ENCODE measurements at regions not wholly inside any gene's neighbourhood (a gene's known extent, or its start where the extent isn't known, plus 50 kb on each side); places are given as distances from the start of the nearest gene placed in this dataset.

DNA sequence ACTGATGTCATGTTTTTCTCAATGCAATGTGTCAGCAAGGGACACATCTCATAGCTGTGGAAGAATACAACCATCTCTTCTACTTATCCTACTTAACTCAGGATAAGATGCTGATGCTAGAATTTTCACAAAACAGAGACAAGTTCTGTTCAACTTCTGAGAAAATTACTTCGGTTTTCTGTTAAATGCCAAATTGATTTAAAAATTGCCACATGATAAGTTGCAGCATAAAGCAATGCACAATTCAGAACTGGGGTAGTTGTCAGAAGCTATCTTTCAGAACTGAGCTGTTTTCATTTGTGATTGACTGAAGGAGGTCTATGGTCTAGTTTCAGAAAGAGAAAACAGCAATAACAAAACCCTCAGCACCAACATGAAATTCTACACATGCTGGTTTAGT is 954.8 kb upstream of the C9orf72 start:
- H4K20me1 ChIP-seq (ENCODE audit: control insufficient read depth, extremely low read depth, insufficient read depth, low read length) = no peaks in the 10 kb centered on the region
- TF ChIP-seq CTCF (optimal IDR thresholded peaks at IDR 0.05 in 1 of 3, IDR thresholded peaks at IDR 0.05 in 1 of 3, conservative IDR thresholded peaks at IDR 0.05 in 1 of 3; ENCODE audit: extremely low read depth in 1 of 3, insufficient read depth in 2 of 3, low read length in 3 of 3) (no peak), EZH2 (IDR thresholded peaks at IDR 0.05; ENCODE audit: low read length) (no peak)

DNA sequence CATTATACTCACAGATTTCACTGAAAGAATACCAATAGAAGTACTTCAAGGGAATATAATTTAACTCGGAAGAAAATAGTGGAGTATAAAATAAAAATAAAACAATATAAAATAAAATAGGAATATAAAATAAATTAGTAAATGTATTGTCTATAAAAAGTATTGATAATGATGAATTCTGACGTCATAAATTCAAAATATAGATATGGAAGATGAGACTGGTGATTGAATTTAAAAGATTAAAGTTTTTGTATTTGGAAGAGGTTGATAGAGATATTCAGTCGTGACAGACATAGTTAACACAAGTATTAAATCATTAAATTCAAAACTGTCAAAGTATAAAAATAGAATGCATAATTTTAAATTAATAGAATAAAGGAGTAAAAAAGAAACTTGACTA is 964.9 kb upstream of the C9orf72 start:
- no peak for FAIRE-seq

More for the DNA sequence above, 954.8 kb upstream of the C9orf72 start:
- no peaks in the 10 kb centered on the region for H3K79me2 ChIP-seq (ENCODE audit: control insufficient read depth, insufficient read depth, low read length)
- dilution Hi-C loops (cut with MboI; ENCODE audit: extremely low pct_ligation_motif_present, low sequenced_read_pairs) = no loop called here
- DNase-seq (ENCODE audit: low read depth, low spot score) (no peak), FAIRE-seq (no peak)
- no peak overlapping the region for H3K27ac ChIP-seq (ENCODE audit: control insufficient read depth, insufficient read depth, low read length)
- H3K9ac ChIP-seq (ENCODE audit: control insufficient read depth, extremely low read depth, insufficient read depth, low read length) = no peak overlapping the region
- H3K9me1 ChIP-seq (ENCODE audit: control insufficient read depth, extremely low read depth, insufficient read depth, low read length) = no peaks in the 10 kb centered on the region
- no peaks in the 10 kb centered on the region for H3K27me3 ChIP-seq (ENCODE audit: control insufficient read depth, extremely low read depth, insufficient read depth, low read length)
- no peak overlapping the region for H2AFZ ChIP-seq (ENCODE audit: control insufficient read depth, low read length)
- H3K9me3 ChIP-seq (ENCODE audit: control insufficient read depth, low read depth, low read length) = no peaks in the 10 kb centered on the region
- H3K4me1 ChIP-seq (ENCODE audit: control insufficient read depth, extremely low read depth, insufficient read depth, low read length) = no peaks in the 10 kb centered on the region
- no peak overlapping the region for H3K4me2 ChIP-seq (ENCODE audit: control insufficient read depth, extremely low read depth, insufficient read depth, low read depth, low read length)
- H3K4me3 ChIP-seq (ENCODE audit: control insufficient read depth in 2 of 3, extremely low read depth in 1 of 3, insufficient read depth in 2 of 3, low read depth in 1 of 3, low read length in 3 of 3) = no peak overlapping the region
- no peaks in the 10 kb centered on the region for H3K36me3 ChIP-seq (ENCODE audit: control insufficient read depth in 2 of 2, extremely low read depth in 1 of 2, insufficient read depth in 2 of 2, low read length in 2 of 2)

More for the DNA sequence above, 964.9 kb upstream of the C9orf72 start:
- Histone ChIP-seq H4K20me1 (ENCODE audit: control insufficient read depth, extremely low read depth, insufficient read depth, low read length) (no peaks in the 10 kb centered on the region), H3K9me1 (ENCODE audit: control insufficient read depth, extremely low read depth, insufficient read depth, low read length) (no peaks in the 10 kb centered on the region), H3K27ac (ENCODE audit: control insufficient read depth, insufficient read depth, low read length) (no peak overlapping the region), H2AFZ (ENCODE audit: control insufficient read depth, low read length) (no peak overlapping the region), H3K4me1 (ENCODE audit: control insufficient read depth, extremely low read depth, insufficient read depth, low read length) (no peaks in the 10 kb centered on the region), H3K79me2 (ENCODE audit: control insufficient read depth, insufficient read depth, low read length) (no peaks in the 10 kb centered on the region), H3K36me3 (ENCODE audit: control insufficient read depth in 2 of 2, extremely low read depth in 1 of 2, insufficient read depth in 2 of 2, low read length in 2 of 2) (no peaks in the 10 kb centered on the region), H3K4me3 (ENCODE audit: control insufficient read depth in 2 of 3, extremely low read depth in 1 of 3, insufficient read depth in 2 of 3, low read depth in 1 of 3, low read length in 3 of 3) (no peak overlapping the region), H3K9ac (ENCODE audit: control insufficient read depth, extremely low read depth, insufficient read depth, low read length) (no peak overlapping the region), H3K4me2 (ENCODE audit: control insufficient read depth, extremely low read depth, insufficient read depth, low read depth, low read length) (no peak overlapping the region), H3K27me3 (ENCODE audit: control insufficient read depth, extremely low read depth, insufficient read depth, low read length) (no peaks in the 10 kb centered on the region), H3K9me3 (ENCODE audit: control insufficient read depth, low read depth, low read length) (no peaks in the 10 kb centered on the region)
- dilution Hi-C loops (cut with MboI; ENCODE audit: extremely low pct_ligation_motif_present, low sequenced_read_pairs) = no loop called here
- DNase-seq (ENCODE audit: low read depth, low spot score) = no peak
- TF ChIP-seq CTCF (optimal IDR thresholded peaks at IDR 0.05 in 1 of 3, IDR thresholded peaks at IDR 0.05 in 1 of 3, conservative IDR thresholded peaks at IDR 0.05 in 1 of 3; ENCODE audit: extremely low read depth in 1 of 3, insufficient read depth in 2 of 3, low read length in 3 of 3) = no peak
- no peak for TF ChIP-seq EZH2 (IDR thresholded peaks at IDR 0.05; ENCODE audit: low read length)

All from keratinocyte (primary cell).